ENCODE measurements at regions not wholly inside any gene's neighbourhood (a gene's known extent, or its start where the extent isn't known, plus 50 kb on each side); places are given as distances from the start of the nearest gene placed in this dataset.
"Not testable (repeated sequence)": the region's sequence is repeated elsewhere in the genome, so short reads cannot be mapped to it uniquely, and the experiment has no call there.

- Mint-ChIP-seq H3K4me3 (no peak overlapping the region), H3K4me1 (no peaks in the 10 kb centered on the region), H3K36me3 (peaks cover 2% of the 10 kb centered on the region), H3K27ac (no peak overlapping the region), H3K27me3 (no peaks in the 10 kb centered on the region), H3K9me3 (peaks cover 2% of the 10 kb centered on the region)
- no peak for ATAC-seq (ENCODE audit: low read depth)
- no peak for DNase-seq
- POLR2A ChIA-PET = no interaction called here
These were observed 281.5 kb upstream of the KLF3 start for GRCh38 chr4:38382520-38382919.

DNA sequence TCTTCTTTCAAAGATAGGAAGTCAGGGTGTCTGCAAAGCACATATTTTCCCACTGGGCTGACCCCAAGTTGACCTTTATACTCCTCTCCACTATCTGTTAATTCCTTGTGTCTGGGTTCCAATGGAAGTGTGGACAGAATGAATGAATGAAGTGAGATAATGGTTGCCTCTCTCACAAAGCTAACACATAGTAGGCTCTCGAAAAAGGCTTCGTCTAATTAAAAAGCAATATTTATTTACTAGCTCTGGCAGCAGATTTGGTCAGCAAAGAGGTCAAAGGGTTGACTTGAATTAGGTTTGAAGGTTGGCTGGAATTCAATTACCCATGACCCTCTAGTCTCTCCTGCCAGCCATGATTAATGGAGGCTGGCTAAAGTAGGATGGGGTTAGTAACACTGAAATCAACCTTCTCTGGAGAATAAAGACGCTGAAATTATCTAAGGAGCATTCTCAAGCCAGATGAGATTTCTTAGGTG lies 280.3 kb upstream of the KLF3 start:
- H3K36me3 Mint-ChIP-seq = peaks cover 2% of the 10 kb centered on the region
- H3K27me3 Mint-ChIP-seq = no peaks in the 10 kb centered on the region
- no peak overlapping the region for H3K4me3 Mint-ChIP-seq
- DNase-seq (no peak), ATAC-seq (ENCODE audit: low read depth) (no peak)
- no peak overlapping the region for H3K27ac Mint-ChIP-seq
- peaks cover 5% of the 10 kb centered on the region for H3K9me3 Mint-ChIP-seq
- H3K4me1 Mint-ChIP-seq = no peaks in the 10 kb centered on the region
- POLR2A ChIA-PET = no interaction called here

DNA sequence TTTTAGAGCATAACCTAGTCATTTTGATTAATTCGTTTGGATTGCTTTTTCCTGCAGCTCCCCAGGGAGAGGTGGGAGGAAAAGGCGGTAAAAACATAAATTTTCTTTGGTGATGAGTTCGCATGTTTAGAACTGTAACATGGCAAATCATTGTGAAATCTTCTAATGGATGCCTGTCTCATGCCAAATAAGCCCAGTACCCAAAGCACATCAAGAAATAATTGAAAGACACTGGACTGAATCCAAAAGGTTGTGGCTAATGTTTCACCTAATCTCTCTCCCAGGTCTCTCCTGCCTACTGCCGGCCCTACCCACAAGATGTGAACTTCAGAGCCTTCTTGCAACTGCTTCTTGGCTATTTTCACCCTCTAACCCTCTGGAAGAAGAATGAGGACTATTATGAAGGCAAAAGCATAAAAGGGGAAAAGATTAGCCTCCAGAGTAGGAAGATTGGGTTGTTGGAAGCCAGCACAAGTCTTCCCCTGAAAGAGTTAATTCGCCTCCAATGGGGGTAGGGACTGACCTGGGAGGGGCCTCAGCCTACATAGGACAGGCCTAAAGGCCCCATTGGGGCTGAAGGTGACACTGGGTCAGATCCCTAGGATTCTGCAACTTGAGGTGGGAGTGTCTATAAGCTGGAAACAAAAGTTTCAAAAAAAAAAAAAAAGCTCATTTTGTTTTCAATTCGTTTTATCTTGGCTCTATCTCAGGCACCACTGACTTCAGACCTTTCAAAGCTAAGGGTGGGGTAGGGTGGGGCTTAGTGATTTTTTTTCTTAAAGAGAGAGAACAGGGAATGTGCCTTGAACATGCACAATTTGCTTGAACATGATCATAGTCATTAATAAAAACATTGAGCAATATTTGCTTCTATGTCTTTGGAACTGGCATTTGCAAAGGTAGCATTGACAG lies 278.6 kb upstream of the KLF3 start:
- Mint-ChIP-seq H3K27me3 (no peaks in the 10 kb centered on the region), H3K4me1 (no peaks in the 10 kb centered on the region), H3K9me3 (peaks cover 9% of the 10 kb centered on the region), H3K36me3 (peaks cover 2% of the 10 kb centered on the region), H3K4me3 (no peak overlapping the region), H3K27ac (no peak overlapping the region)
- ATAC-seq (ENCODE audit: low read depth) (no peak), DNase-seq (no peak)
- POLR2A ChIA-PET = no interaction called here

GRCh38 chr4:38386005-38386551 lies 277.9 kb upstream of the KLF3 start:
- ATAC-seq (ENCODE audit: low read depth) (no peak), DNase-seq (no peak)
- Mint-ChIP-seq H3K27me3 (no peaks in the 10 kb centered on the region), H3K4me1 (no peaks in the 10 kb centered on the region), H3K27ac (no peak overlapping the region), H3K36me3 (peaks cover 2% of the 10 kb centered on the region), H3K4me3 (no peak overlapping the region), H3K9me3 (peaks cover 9% of the 10 kb centered on the region)
- POLR2A ChIA-PET = no interaction called here

- DNase-seq = no peak
- H3K27ac Mint-ChIP-seq = no peak overlapping the region
- POLR2A ChIA-PET = interaction anchor here (0.6 kb wide), 1 partner anchor 7 kb away, joined by 4 read pairs; no protein-coding TSS in a partner anchor
- H3K4me1 Mint-ChIP-seq = no peaks in the 10 kb centered on the region
- no peak for ATAC-seq (ENCODE audit: low read depth)
- H3K36me3 Mint-ChIP-seq = peaks cover 3% of the 10 kb centered on the region
- H3K4me3 Mint-ChIP-seq = no peak overlapping the region
- H3K9me3 Mint-ChIP-seq = peaks cover 14% of the 10 kb centered on the region
- H3K27me3 Mint-ChIP-seq = no peaks in the 10 kb centered on the region
These were observed 277.3 kb upstream of the KLF3 start for GRCh38 chr4:38386654-38387188.

DNA sequence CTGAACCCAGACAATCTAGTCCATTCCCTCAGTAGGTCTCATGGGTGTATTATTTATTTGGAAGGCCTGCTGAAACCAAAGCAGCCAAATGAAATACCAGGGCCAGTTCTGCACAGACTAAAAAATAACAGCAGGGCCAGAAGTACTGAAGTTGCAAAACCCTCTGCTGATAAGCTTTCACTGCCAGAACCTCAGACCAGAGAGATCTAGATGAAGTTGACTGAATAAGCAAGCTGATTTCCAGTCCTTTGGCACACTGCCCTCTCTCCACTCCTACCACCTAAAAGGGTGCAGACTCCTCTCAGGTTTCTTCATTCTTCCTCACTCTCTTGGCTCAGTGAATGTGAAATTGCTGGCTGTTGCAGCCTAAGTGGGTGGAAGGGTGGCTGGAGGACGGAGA lies 276.7 kb upstream of the KLF3 start:
- H3K4me3 Mint-ChIP-seq = no peak overlapping the region
- H3K36me3 Mint-ChIP-seq = peaks cover 8% of the 10 kb centered on the region
- DNase-seq (no peak), ATAC-seq (ENCODE audit: low read depth) (no peak)
- POLR2A ChIA-PET = interaction anchor here (0.6 kb wide), 1 partner anchor 8 kb away, joined by 4 read pairs; no protein-coding TSS in a partner anchor
- H3K27me3 Mint-ChIP-seq = no peaks in the 10 kb centered on the region
- no peaks in the 10 kb centered on the region for H3K4me1 Mint-ChIP-seq
- no peak overlapping the region for H3K27ac Mint-ChIP-seq
- H3K9me3 Mint-ChIP-seq = peaks cover 18% of the 10 kb centered on the region

DNA sequence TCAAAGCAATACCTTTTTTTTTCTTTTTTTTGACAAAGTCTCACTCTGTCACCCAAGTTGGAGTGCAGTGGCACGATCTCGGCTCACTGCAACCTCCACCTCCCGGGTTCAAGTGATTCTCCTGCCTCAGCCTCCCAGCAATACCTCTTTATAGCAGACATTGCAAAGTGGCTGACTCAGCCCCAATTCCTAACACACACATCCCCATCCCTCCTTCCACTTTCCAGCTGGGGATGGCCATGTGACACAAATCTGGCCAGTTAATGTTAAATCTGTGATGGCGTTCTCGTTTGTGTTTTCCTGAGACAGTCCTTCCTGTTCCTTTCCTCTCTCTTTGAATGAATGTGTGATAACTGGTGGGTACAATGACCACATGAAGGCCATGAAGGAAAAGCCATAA lies 276.2 kb upstream of the KLF3 start:
- no peak overlapping the region for H3K4me3 Mint-ChIP-seq
- DNase-seq (no peak), ATAC-seq (ENCODE audit: low read depth) (no peak)
- peaks cover 17% of the 10 kb centered on the region for H3K9me3 Mint-ChIP-seq
- H3K27ac Mint-ChIP-seq = no peak overlapping the region
- POLR2A ChIA-PET = no interaction called here
- H3K27me3 Mint-ChIP-seq = no peaks in the 10 kb centered on the region
- H3K36me3 Mint-ChIP-seq = peaks cover 8% of the 10 kb centered on the region
- no peaks in the 10 kb centered on the region for H3K4me1 Mint-ChIP-seq

- H3K27ac Mint-ChIP-seq; H3K36me3 Mint-ChIP-seq; ATAC-seq (ENCODE audit: low read depth); DNase-seq; H3K4me1 Mint-ChIP-seq; POLR2A ChIA-PET; H3K4me3 Mint-ChIP-seq; H3K27me3 Mint-ChIP-seq: not testable (repeated sequence)
- peaks cover 21% of the 10 kb centered on the region for H3K9me3 Mint-ChIP-seq
These were observed 275.1 kb upstream of the KLF3 start for GRCh38 chr4:38388907-38389306.

GRCh38 chr4:38390969-38391545 lies 272.9 kb upstream of the KLF3 start:
- Mint-ChIP-seq H3K36me3 (peaks cover 6% of the 10 kb centered on the region), H3K9me3 (peaks cover 28% of the 10 kb centered on the region), H3K27me3 (no peaks in the 10 kb centered on the region), H3K27ac (no peak overlapping the region), H3K4me3 (no peak overlapping the region), H3K4me1 (no peaks in the 10 kb centered on the region)
- no peak for DNase-seq
- POLR2A ChIA-PET = no interaction called here
- ATAC-seq (ENCODE audit: low read depth) = no peak

- Mint-ChIP-seq H3K36me3 (peaks cover 6% of the 10 kb centered on the region), H3K4me1 (no peaks in the 10 kb centered on the region), H3K27me3 (no peaks in the 10 kb centered on the region), H3K4me3 (no peak overlapping the region), H3K9me3 (peaks cover 28% of the 10 kb centered on the region), H3K27ac (no peak overlapping the region)
- POLR2A ChIA-PET = no interaction called here
- ATAC-seq (ENCODE audit: low read depth) = no peak
- DNase-seq = no peak
These were observed 271.7 kb upstream of the KLF3 start for GRCh38 chr4:38392223-38392855.

GRCh38 chr4:38396091-38396490 lies 267.9 kb upstream of the KLF3 start:
- DNase-seq (no peak), ATAC-seq (ENCODE audit: low read depth) (no peak)
- Mint-ChIP-seq H3K27me3 (no peaks in the 10 kb centered on the region), H3K9me3 (peaks cover 29% of the 10 kb centered on the region), H3K4me3 (no peak overlapping the region), H3K4me1 (no peaks in the 10 kb centered on the region), H3K27ac (no peak overlapping the region), H3K36me3 (peaks cover 6% of the 10 kb centered on the region)
- POLR2A ChIA-PET = no interaction called here

- POLR2A ChIA-PET = no interaction called here
These were observed 267.0 kb upstream of the KLF3 start for GRCh38 chr4:38396845-38397547.

DNA sequence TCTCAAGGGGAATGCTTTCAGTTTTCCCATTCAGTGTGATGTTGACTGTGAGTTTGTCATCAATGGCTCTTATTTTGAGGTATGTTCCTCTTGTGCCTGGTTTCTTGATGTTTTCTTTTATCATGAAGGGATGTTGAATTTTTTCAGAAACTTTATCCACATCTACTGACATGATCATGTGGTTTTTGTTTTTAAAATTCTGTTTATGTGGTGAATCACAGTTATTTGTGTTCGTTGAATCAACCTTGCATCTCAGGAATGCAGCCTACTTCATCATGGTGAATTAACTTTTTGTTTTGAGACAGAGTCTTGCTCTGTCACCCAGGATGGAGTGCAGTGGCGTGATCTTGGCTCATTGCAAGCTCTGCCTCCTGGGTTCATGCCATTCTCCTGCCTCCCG lies 263.1 kb upstream of the KLF3 start:
- no peak for ATAC-seq (ENCODE audit: low read depth)
- no peaks in the 10 kb centered on the region for H3K27me3 Mint-ChIP-seq
- H3K27ac Mint-ChIP-seq = no peak overlapping the region
- no peak overlapping the region for H3K4me3 Mint-ChIP-seq
- no peaks in the 10 kb centered on the region for H3K4me1 Mint-ChIP-seq
- POLR2A ChIA-PET = no interaction called here
- peaks cover 3% of the 10 kb centered on the region for H3K36me3 Mint-ChIP-seq
- no peak for DNase-seq
- H3K9me3 Mint-ChIP-seq = peaks cover 12% of the 10 kb centered on the region

More at GRCh38 chr4:38396845-38397547, 267.0 kb upstream of the KLF3 start:
- H3K27ac Mint-ChIP-seq = no peak overlapping the region
- peaks cover 1% of the 10 kb centered on the region for H3K36me3 Mint-ChIP-seq
- no peaks in the 10 kb centered on the region for H3K27me3 Mint-ChIP-seq
- peaks cover 22% of the 10 kb centered on the region for H3K9me3 Mint-ChIP-seq
- ATAC-seq (ENCODE audit: low read depth) (no peak), DNase-seq (no peak)
- H3K4me3 Mint-ChIP-seq = no peak overlapping the region
- H3K4me1 Mint-ChIP-seq = no peaks in the 10 kb centered on the region
